Astrocyte (in vitro differentiated cells and primary cell): ENCODE measurements at regions not wholly inside any gene's neighbourhood (a gene's known extent, or its start where the extent isn't known, plus 50 kb on each side); places are given as distances from the start of the nearest gene placed in this dataset.

ENCODE experiments used
- DNase-seq: peaks from one replicate; pipeline ENCODE4 v3.0.0-alpha.2; 2010; ENCODE audit warnings: low read depth
- FAIRE-seq: peaks from 2 replicates; lab custom pipeline; 2011; peaks lifted over from hg19 to GRCh38; lab: Jason Lieb, UNC
- H2AFZ ChIP-seq: 2 replicates; pipeline ENCODE4 v1.6.0; 2012; ENCODE audit warnings: low read depth, low read length, inconsistent platforms
- H3K27ac ChIP-seq: 2 replicates; pipeline ENCODE4 v1.5.1; 2011; ENCODE audit warnings: low read depth, low read length, inconsistent platforms
- H3K27me3 ChIP-seq: 2 replicates; pipeline ENCODE4 v1.6.0; 2011; ENCODE audit warnings: low read length, inconsistent platforms; ENCODE audit not compliant: insufficient read depth
- H3K36me3 ChIP-seq: 2 replicates; pipeline ENCODE4 v1.5.1; 2011; ENCODE audit warnings: low read length, inconsistent platforms; ENCODE audit not compliant: insufficient read depth
- H3K4me1 ChIP-seq: 2 replicates; pipeline ENCODE4 v1.5.1; 2011; ENCODE audit warnings: low read length, inconsistent platforms; ENCODE audit not compliant: insufficient read depth
- H3K4me2 ChIP-seq: 2 replicates; pipeline ENCODE4 v1.6.0; 2012; ENCODE audit warnings: low read length, inconsistent platforms
- H3K4me3 ChIP-seq: 2 replicates; pipeline ENCODE4 v1.5.1; 2011; ENCODE audit warnings: low read depth, mild to moderate bottlenecking, low read length, inconsistent platforms; ENCODE audit not compliant: insufficient read depth
- H3K79me2 ChIP-seq: 2 replicates; pipeline ENCODE4 v1.6.0; 2012; ENCODE audit warnings: mild to moderate bottlenecking, low read length, inconsistent platforms; ENCODE audit not compliant: insufficient read depth
- H3K9ac ChIP-seq: 2 replicates; pipeline ENCODE4 v1.6.0; 2012; ENCODE audit warnings: mild to moderate bottlenecking, low read length, inconsistent platforms
- H3K9me3 ChIP-seq: 2 replicates; pipeline ENCODE4 v1.5.1; 2012; ENCODE audit warnings: low read depth, mild to moderate bottlenecking, low read length, inconsistent platforms; ENCODE audit not compliant: insufficient read depth
- H4K20me1 ChIP-seq: 2 replicates; pipeline ENCODE4 v1.6.0; 2012; ENCODE audit warnings: low read length, inconsistent platforms; ENCODE audit not compliant: insufficient read depth
- H3K27ac Mint-ChIP-seq: one replicate; pipeline ENCODE4 v1.8.0; 2021; ENCODE audit warnings: mild to moderate bottlenecking, mixed read lengths; ENCODE audit not compliant: unreplicated experiment
- H3K27me3 Mint-ChIP-seq: one replicate; pipeline ENCODE4 v1.8.0; 2021; ENCODE audit warnings: low read depth, mixed read lengths; ENCODE audit not compliant: unreplicated experiment
- H3K36me3 Mint-ChIP-seq: one replicate; pipeline ENCODE4 v1.8.0; 2021; ENCODE audit warnings: low read depth, mixed read lengths; ENCODE audit not compliant: unreplicated experiment
- H3K4me1 Mint-ChIP-seq: one replicate; pipeline ENCODE4 v1.8.0; 2021; ENCODE audit warnings: low read depth, mixed read lengths; ENCODE audit not compliant: unreplicated experiment
- H3K4me3 Mint-ChIP-seq: one replicate; pipeline ENCODE4 v1.8.0; 2021; ENCODE audit warnings: mild to moderate bottlenecking, moderate library complexity, mixed read lengths; ENCODE audit not compliant: unreplicated experiment
- H3K9me3 Mint-ChIP-seq: one replicate; pipeline ENCODE4 v1.8.0; 2021; ENCODE audit warnings: mild to moderate bottlenecking, mixed read lengths; ENCODE audit not compliant: unreplicated experiment
- EZH2 ChIP-seq: IDR thresholded peaks from 2 replicates; pipeline ENCODE4 v1.6.1; 2012; ENCODE audit warnings: mild to moderate bottlenecking, low read length, inconsistent platforms; ENCODE audit not compliant: insufficient read depth
- TF ChIP-seq, protein P1 (sequence below): IDR thresholded peaks from 2 replicates; pipeline ENCODE4 v1.5.1; 2011; ENCODE audit warnings: low read depth, mild to moderate bottlenecking, inconsistent platforms, low read length, moderate library complexity; ENCODE audit not compliant: insufficient read depth

DNA sequence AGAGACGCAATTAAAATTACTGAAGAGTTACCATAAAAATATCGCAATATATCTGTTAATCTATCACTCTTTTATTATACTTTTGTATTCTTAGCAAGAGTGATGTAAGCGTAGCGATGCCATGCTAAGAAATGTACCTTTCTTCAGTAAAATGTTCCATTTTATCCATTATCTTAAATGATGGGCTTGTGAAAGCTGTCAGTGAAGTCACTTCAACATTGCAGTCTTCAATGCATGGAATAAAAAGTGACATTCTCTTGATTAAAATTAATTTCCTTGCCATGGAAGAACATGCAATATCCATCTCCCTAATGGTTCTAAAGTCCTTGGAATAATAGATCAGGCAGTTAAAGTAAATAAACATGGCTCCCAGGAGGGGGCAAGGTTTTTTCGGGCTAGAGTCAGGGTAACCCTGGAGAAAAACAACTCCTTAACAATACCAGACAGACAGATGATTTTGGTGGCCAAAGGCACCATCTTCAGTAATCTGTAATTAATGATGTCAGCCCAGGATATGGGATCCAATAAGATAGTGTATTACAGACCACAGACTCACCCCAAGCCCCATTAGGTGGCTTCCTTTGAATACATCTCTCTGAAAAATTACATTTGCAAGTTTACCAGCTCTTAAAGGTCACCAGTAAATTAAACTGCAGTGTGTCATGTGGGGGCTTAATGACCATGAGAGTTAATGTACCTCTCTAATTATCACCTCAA lies 677.1 kb downstream of the DTWD2 start:
- peaks cover 3% of the 10 kb centered on the region for H3K4me1 Mint-ChIP-seq
- no peak overlapping the region for H3K4me3 Mint-ChIP-seq
- Histone ChIP-seq H3K36me3 (no peaks in the 10 kb centered on the region), H3K4me3 (no peak overlapping the region), H3K27me3 (no peaks in the 10 kb centered on the region), H2AFZ (no peak overlapping the region), H3K9ac (no peak overlapping the region), H4K20me1 (no peaks in the 10 kb centered on the region), H3K4me2 (no peak overlapping the region), H3K4me1 (no peaks in the 10 kb centered on the region), H3K27ac (no peak overlapping the region), H3K9me3 (no peaks in the 10 kb centered on the region), H3K79me2 (no peaks in the 10 kb centered on the region)
- no peaks in the 10 kb centered on the region for H3K36me3 Mint-ChIP-seq
- H3K27ac Mint-ChIP-seq = no peak overlapping the region
- DNase-seq (no peak), FAIRE-seq (no peak)
- H3K9me3 Mint-ChIP-seq = no peaks in the 10 kb centered on the region
- no peaks in the 10 kb centered on the region for H3K27me3 Mint-ChIP-seq
- TF ChIP-seq EZH2 = no peak
- TF ChIP-seq, protein P1, sequence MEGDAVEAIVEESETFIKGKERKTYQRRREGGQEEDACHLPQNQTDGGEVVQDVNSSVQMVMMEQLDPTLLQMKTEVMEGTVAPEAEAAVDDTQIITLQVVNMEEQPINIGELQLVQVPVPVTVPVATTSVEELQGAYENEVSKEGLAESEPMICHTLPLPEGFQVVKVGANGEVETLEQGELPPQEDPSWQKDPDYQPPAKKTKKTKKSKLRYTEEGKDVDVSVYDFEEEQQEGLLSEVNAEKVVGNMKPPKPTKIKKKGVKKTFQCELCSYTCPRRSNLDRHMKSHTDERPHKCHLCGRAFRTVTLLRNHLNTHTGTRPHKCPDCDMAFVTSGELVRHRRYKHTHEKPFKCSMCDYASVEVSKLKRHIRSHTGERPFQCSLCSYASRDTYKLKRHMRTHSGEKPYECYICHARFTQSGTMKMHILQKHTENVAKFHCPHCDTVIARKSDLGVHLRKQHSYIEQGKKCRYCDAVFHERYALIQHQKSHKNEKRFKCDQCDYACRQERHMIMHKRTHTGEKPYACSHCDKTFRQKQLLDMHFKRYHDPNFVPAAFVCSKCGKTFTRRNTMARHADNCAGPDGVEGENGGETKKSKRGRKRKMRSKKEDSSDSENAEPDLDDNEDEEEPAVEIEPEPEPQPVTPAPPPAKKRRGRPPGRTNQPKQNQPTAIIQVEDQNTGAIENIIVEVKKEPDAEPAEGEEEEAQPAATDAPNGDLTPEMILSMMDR = no peak

DNA sequence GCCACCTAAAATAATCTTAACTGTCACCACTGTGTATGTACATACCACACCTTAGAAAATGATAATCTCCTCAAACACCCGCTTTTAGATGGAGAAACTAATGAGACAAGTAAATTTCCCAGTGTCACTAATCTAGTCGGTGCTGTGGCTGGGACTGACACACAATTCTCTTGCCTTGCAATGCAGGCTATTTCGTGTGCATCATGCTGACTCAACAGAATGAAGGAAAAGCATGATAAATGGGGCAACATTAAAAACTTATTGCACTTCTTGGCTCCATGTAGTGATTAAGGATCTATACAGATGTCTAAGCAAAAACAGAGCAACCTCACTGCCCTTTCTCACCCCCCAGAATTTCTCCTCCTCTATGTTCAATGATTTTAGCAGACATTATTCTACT lies 677.9 kb downstream of the DTWD2 start:
- H3K27me3 Mint-ChIP-seq = no peaks in the 10 kb centered on the region
- FAIRE-seq (no peak), DNase-seq (no peak)
- no peak for TF ChIP-seq EZH2
- Histone ChIP-seq H3K9me3 (no peaks in the 10 kb centered on the region), H3K36me3 (no peaks in the 10 kb centered on the region), H3K4me2 (no peak overlapping the region), H3K4me3 (no peak overlapping the region), H3K27me3 (no peaks in the 10 kb centered on the region), H3K4me1 (no peaks in the 10 kb centered on the region), H3K79me2 (no peaks in the 10 kb centered on the region), H3K27ac (no peak overlapping the region), H3K9ac (no peak overlapping the region), H4K20me1 (no peaks in the 10 kb centered on the region), H2AFZ (no peak overlapping the region)
- H3K9me3 Mint-ChIP-seq = no peaks in the 10 kb centered on the region
- no peaks in the 10 kb centered on the region for H3K36me3 Mint-ChIP-seq
- H3K27ac Mint-ChIP-seq = no peak overlapping the region
- no peak overlapping the region for H3K4me3 Mint-ChIP-seq
- peaks cover 3% of the 10 kb centered on the region for H3K4me1 Mint-ChIP-seq

DNA sequence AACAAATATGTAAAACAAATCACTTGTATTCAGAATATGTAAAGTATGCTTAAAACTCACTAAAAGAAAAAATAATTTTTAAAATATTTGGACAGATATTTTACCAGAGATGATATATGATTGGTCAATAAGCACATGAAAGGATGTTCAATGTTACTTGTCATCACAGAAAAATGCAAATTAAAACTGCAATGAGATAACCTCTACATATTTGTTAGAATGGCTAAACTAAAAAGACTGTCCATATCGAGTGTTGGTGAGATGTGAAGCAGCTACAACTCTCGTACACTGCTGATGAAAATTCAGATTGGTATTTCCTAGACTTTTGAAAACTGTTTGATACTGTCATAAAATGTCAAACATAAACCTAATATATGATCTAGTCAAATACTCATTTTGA lies 685.1 kb downstream of the DTWD2 start:
- no peak overlapping the region for H3K9ac ChIP-seq
- H3K4me2 ChIP-seq = no peak overlapping the region
- H4K20me1 ChIP-seq = no peaks in the 10 kb centered on the region
- H3K36me3 Mint-ChIP-seq = no peaks in the 10 kb centered on the region
- H3K79me2 ChIP-seq = no peaks in the 10 kb centered on the region
- no peaks in the 10 kb centered on the region for H3K27me3 Mint-ChIP-seq
- no peak for FAIRE-seq
- no peaks in the 10 kb centered on the region for H3K9me3 ChIP-seq
- H3K36me3 ChIP-seq = no peaks in the 10 kb centered on the region
- H2AFZ ChIP-seq = no peak overlapping the region
- no peaks in the 10 kb centered on the region for H3K4me1 Mint-ChIP-seq
- H3K27ac Mint-ChIP-seq = no peak overlapping the region
- H3K4me3 ChIP-seq = no peak overlapping the region
- DNase-seq = no peak
- TF ChIP-seq EZH2 = no peak
- TF ChIP-seq, protein P1 = no peak
- H3K27me3 ChIP-seq = no peaks in the 10 kb centered on the region
- no peak overlapping the region for H3K4me3 Mint-ChIP-seq
- no peaks in the 10 kb centered on the region for H3K9me3 Mint-ChIP-seq
- no peak overlapping the region for H3K27ac ChIP-seq
- H3K4me1 ChIP-seq = no peaks in the 10 kb centered on the region
